ENCODE measurements at regions not wholly inside any gene's neighbourhood (a gene's known extent, or its start where the extent isn't known, plus 50 kb on each side); places are given as distances from the start of the nearest gene placed in this dataset.

DNA sequence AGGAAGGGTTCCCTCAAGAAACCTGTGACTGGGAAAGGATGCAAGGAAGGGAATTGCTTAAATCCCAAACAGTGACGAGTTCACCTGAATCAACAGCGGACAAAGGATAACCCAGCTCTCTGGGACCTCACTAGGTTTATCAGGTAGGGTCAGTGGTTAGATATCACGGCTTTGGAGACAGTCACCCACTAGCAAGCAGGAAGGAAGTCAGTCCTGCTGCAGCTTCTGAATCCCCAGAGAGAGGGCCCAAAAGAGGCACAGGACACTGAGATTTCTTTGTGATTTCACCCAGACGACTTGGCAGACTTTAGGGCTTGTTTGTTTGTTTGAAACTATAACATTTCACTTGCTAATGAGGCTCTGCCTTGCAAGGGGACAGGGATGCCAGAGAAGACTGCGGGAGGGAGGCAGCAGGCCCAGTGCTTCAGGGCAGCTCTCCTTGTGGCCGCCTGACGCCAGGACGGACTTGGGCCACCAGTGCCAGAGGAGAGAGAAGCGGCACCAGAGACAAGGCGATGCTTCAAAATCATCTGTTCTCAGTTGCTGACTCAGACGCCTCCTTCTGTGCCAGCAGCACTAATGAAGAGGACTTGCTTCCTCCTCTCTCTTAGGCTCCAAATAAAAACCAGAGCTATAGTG lies 275.6 kb upstream of the SLC30A5 start:
- H3K27me3 ChIP-seq (ENCODE audit: control insufficient read depth in 1 of 2, insufficient read depth in 2 of 2, low read length in 2 of 2): no peaks in the 10 kb centered on the region
- H3K4me1 ChIP-seq (ENCODE audit: control insufficient read depth in 2 of 2, insufficient read depth in 2 of 2, low read length in 1 of 2): no peaks in the 10 kb centered on the region
- no peaks in the 10 kb centered on the region for H3K36me3 ChIP-seq (ENCODE audit: control insufficient read depth in 2 of 2, insufficient read depth in 2 of 2, low read length in 1 of 2)
- H3K4me3 ChIP-seq (ENCODE audit: low read depth in 1 of 2, low read length in 2 of 2): no peak overlapping the region
- no peak overlapping the region for H3K27ac ChIP-seq (ENCODE audit: low read depth in 2 of 2, low read length in 1 of 2)
- WGBS, 2 donors: 76 to 78% methylated on average over 11 of the region's 11 CpGs
- H3K9me3 ChIP-seq (ENCODE audit: control insufficient read depth in 2 of 2, insufficient read depth in 1 of 2, low read depth in 1 of 2, low read length in 1 of 2): no peaks in the 10 kb centered on the region

DNA sequence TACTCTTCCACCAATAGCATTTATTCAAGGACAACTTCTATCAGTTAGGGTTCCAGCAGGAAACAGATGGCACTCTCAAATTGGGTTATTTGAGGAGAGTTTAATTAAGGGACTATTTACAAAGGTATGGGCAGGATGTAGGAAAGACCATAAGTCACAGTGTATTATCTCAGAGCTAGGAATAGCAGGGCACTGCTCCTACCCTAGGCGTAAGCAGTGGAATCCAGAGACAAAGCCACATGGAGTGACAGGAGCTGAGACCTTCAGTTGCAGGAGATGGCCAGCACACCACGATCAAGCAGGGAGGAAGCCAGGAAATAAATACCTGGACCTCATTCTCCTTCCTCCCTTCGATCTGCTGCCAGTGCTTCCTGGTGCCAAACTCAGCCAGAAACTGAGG lies 274.9 kb upstream of the SLC30A5 start:
- Histone ChIP-seq H3K9me3 (ENCODE audit: control insufficient read depth in 2 of 2, insufficient read depth in 1 of 2, low read depth in 1 of 2, low read length in 1 of 2) (no peaks in the 10 kb centered on the region), H3K4me3 (ENCODE audit: low read depth in 1 of 2, low read length in 2 of 2) (no peak overlapping the region), H3K4me1 (ENCODE audit: control insufficient read depth in 2 of 2, insufficient read depth in 2 of 2, low read length in 1 of 2) (no peaks in the 10 kb centered on the region), H3K27me3 (ENCODE audit: control insufficient read depth in 1 of 2, insufficient read depth in 2 of 2, low read length in 2 of 2) (no peaks in the 10 kb centered on the region), H3K27ac (ENCODE audit: low read depth in 2 of 2, low read length in 1 of 2) (no peak overlapping the region), H3K36me3 (ENCODE audit: control insufficient read depth in 2 of 2, insufficient read depth in 2 of 2, low read length in 1 of 2) (no peaks in the 10 kb centered on the region)
- 60 to 65% methylated on average over 3 of the region's 3 CpGs for WGBS, 2 donors

DNA sequence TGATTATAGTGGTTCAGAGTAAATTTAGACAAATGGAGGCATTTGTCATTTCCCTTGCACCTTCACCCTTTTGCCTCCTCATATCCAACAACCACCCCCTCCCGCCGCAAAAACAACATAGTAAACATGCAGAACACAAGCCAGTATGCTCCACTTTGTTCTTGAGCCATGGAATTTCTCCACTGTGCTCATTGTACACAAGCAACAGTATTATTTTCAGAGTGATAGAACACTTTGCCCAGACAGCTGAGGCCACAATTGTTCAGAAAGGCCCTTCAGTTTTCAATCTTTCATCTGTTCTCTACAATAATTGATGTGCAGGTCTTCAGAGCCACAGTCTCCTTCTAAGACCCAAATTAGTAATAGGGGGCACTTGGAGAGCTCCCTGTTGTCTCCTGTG lies 272.8 kb upstream of the SLC30A5 start:
- 95 to 96% methylated on average over 2 of the region's 2 CpGs for WGBS, 2 donors
- Histone ChIP-seq H3K4me3 (ENCODE audit: low read depth in 1 of 2, low read length in 2 of 2) (no peak overlapping the region), H3K27ac (ENCODE audit: low read depth in 2 of 2, low read length in 1 of 2) (no peak overlapping the region), H3K9me3 (ENCODE audit: control insufficient read depth in 2 of 2, insufficient read depth in 1 of 2, low read depth in 1 of 2, low read length in 1 of 2) (no peaks in the 10 kb centered on the region), H3K4me1 (ENCODE audit: control insufficient read depth in 2 of 2, insufficient read depth in 2 of 2, low read length in 1 of 2) (no peaks in the 10 kb centered on the region), H3K27me3 (ENCODE audit: control insufficient read depth in 1 of 2, insufficient read depth in 2 of 2, low read length in 2 of 2) (no peaks in the 10 kb centered on the region), H3K36me3 (ENCODE audit: control insufficient read depth in 2 of 2, insufficient read depth in 2 of 2, low read length in 1 of 2) (no peaks in the 10 kb centered on the region)

DNA sequence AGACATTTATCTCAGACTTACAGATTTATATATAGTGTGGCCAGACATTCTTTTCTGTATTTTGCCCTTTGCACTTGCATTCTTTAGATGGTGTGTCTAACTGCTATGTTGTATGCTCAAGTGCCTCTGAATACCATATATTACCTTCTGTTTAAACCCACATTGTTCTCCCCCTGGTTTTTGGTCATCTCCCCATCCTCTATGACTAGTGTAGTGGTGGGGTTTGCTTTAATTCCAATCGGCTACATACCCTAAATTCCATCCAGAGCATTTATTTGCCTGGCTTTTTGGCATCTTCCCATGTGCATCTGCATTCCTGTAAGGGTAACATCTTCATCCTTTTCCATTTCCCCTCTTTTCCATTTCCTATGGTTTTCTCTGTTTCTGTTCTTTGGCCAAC lies 271.0 kb upstream of the SLC30A5 start:
- Histone ChIP-seq H3K4me1 (ENCODE audit: control insufficient read depth in 2 of 2, insufficient read depth in 2 of 2, low read length in 1 of 2) (no peaks in the 10 kb centered on the region), H3K36me3 (ENCODE audit: control insufficient read depth in 2 of 2, insufficient read depth in 2 of 2, low read length in 1 of 2) (no peaks in the 10 kb centered on the region), H3K27me3 (ENCODE audit: control insufficient read depth in 1 of 2, insufficient read depth in 2 of 2, low read length in 2 of 2) (no peaks in the 10 kb centered on the region), H3K4me3 (ENCODE audit: low read depth in 1 of 2, low read length in 2 of 2) (no peak overlapping the region), H3K9me3 (ENCODE audit: control insufficient read depth in 2 of 2, insufficient read depth in 1 of 2, low read depth in 1 of 2, low read length in 1 of 2) (no peaks in the 10 kb centered on the region), H3K27ac (ENCODE audit: low read depth in 2 of 2, low read length in 1 of 2) (no peak overlapping the region)
- 67 to 71% methylated on average over 1 of the region's 1 CpG for WGBS, 2 donors

DNA sequence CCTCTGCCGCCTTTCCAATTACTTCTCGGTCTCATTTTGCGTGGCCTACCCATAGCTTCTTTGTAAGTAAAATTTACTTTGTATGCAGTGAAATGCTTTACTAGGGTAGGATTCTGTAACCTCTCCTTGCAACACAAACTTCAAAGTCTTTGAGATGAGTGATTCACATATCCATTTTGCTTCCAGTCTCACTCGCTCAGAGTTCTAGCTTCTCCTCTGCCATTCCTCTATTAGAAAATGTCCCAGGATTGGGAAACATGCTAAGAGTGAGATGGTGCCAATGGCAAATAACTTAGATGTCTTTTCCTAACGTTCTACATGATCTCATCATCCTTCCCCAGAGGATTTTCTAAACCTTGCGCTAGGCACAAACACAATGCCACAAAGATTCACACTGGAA lies 270.5 kb upstream of the SLC30A5 start:
- WGBS, 2 donors: 88 to 89% methylated on average over 6 of the region's 6 CpGs
- Histone ChIP-seq H3K27me3 (ENCODE audit: control insufficient read depth in 1 of 2, insufficient read depth in 2 of 2, low read length in 2 of 2) (no peaks in the 10 kb centered on the region), H3K9me3 (ENCODE audit: control insufficient read depth in 2 of 2, insufficient read depth in 1 of 2, low read depth in 1 of 2, low read length in 1 of 2) (no peaks in the 10 kb centered on the region), H3K4me1 (ENCODE audit: control insufficient read depth in 2 of 2, insufficient read depth in 2 of 2, low read length in 1 of 2) (no peaks in the 10 kb centered on the region), H3K27ac (ENCODE audit: low read depth in 2 of 2, low read length in 1 of 2) (no peak overlapping the region), H3K36me3 (ENCODE audit: control insufficient read depth in 2 of 2, insufficient read depth in 2 of 2, low read length in 1 of 2) (no peaks in the 10 kb centered on the region), H3K4me3 (ENCODE audit: low read depth in 1 of 2, low read length in 2 of 2) (no peak overlapping the region)

DNA sequence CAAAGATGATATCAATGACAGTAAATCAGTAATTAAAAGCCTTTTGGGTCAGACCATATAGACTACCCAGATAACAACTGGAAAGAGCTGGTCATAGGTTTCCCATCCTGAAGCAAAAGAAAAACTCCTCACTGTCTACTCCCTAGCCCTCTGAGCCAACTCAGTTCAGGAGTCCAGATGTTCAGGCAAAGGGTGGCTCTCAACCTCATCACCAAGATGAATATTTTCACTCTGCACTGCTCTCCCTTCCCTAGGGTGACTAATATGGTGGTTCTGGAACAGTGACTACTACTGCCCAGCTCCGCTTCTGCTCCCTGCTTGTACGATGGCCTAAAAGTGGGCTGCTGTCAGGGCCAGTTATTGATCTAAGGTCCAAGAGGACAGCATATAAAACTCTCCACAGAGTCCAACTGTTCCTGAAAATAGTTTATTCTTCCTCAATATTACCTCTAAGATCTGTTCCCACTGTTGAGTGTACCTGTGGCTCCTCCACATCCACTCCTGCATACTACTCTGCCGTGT lies 263.4 kb upstream of the SLC30A5 start:
- 93 to 94% methylated on average over 3 of the region's 3 CpGs for WGBS, 2 donors
- Histone ChIP-seq H3K9me3 (ENCODE audit: control insufficient read depth in 2 of 2, insufficient read depth in 1 of 2, low read depth in 1 of 2, low read length in 1 of 2) (no peaks in the 10 kb centered on the region), H3K4me3 (ENCODE audit: low read depth in 1 of 2, low read length in 2 of 2) (no peak overlapping the region), H3K4me1 (ENCODE audit: control insufficient read depth in 2 of 2, insufficient read depth in 2 of 2, low read length in 1 of 2) (no peaks in the 10 kb centered on the region), H3K36me3 (ENCODE audit: control insufficient read depth in 2 of 2, insufficient read depth in 2 of 2, low read length in 1 of 2) (no peaks in the 10 kb centered on the region), H3K27ac (ENCODE audit: low read depth in 2 of 2, low read length in 1 of 2) (no peak overlapping the region), H3K27me3 (ENCODE audit: control insufficient read depth in 1 of 2, insufficient read depth in 2 of 2, low read length in 2 of 2) (no peaks in the 10 kb centered on the region)

DNA sequence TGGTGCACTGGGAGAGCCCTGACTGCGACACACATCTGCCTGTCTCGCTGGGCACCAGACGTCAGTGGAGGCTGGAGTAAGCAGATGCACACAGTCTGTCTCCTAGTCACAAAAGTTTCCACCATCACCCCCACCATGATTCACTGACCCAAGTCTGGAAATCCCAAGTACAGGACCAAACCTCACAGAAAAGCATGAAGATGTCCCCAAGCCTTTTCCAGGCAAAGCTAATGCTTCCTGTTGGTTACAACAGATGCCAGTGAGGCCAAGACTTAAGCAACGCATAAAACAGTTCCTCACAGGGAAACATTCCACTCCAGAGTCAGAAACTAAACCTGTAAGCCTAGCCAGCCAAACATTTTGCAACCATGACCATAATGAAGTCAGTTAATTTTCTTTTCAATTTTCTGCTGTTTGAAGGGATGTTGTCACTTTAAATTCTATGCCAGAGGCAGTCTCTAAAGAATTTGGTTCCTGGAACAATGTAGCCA lies 259.3 kb upstream of the SLC30A5 start:
- Histone ChIP-seq H3K36me3 (ENCODE audit: control insufficient read depth in 2 of 2, insufficient read depth in 2 of 2, low read length in 1 of 2) (no peaks in the 10 kb centered on the region), H3K9me3 (ENCODE audit: control insufficient read depth in 2 of 2, insufficient read depth in 1 of 2, low read depth in 1 of 2, low read length in 1 of 2) (no peaks in the 10 kb centered on the region), H3K4me1 (ENCODE audit: control insufficient read depth in 2 of 2, insufficient read depth in 2 of 2, low read length in 1 of 2) (peaks cover 0 to 2% of the 10 kb centered on the region in 2 donors), H3K27me3 (ENCODE audit: control insufficient read depth in 1 of 2, insufficient read depth in 2 of 2, low read length in 2 of 2) (no peaks in the 10 kb centered on the region), H3K4me3 (ENCODE audit: low read depth in 1 of 2, low read length in 2 of 2) (no peak overlapping the region), H3K27ac (ENCODE audit: low read depth in 2 of 2, low read length in 1 of 2) (no peak overlapping the region)
- WGBS, 2 donors: 80 to 85% methylated on average over 4 of the region's 4 CpGs

DNA sequence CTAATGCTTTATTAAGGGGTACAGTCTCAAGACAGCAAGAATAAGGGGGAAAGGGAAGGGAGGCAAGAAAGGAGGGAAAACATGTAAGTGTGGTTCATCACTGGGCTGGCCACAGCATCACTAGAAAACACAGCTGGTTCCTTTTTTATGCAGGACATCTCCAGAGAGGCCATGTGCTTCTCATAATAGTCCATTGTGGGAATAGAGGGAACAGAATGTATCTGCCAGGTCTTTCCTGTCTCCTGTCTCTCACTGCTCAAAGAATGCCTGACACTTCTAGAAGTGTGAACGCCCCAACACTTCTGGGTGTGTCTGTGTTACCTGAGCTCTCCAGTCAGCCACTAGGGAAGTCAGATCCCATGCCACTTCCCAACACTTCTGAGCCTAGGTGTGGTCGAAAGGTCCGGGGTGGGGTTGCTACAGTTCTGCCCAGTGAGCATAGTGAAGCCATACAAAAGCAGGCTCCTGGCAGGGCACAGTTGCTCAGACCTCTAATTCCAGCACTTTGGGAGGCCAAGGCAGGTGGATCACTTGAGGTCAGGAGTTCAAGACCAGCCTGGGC lies 255.6 kb upstream of the SLC30A5 start:
- H3K36me3 ChIP-seq (ENCODE audit: control insufficient read depth in 2 of 2, insufficient read depth in 2 of 2, low read length in 1 of 2): no peaks in the 10 kb centered on the region
- peaks cover 0 to 2% of the 10 kb centered on the region in 2 donors for H3K4me1 ChIP-seq (ENCODE audit: control insufficient read depth in 2 of 2, insufficient read depth in 2 of 2, low read length in 1 of 2)
- H3K9me3 ChIP-seq (ENCODE audit: control insufficient read depth in 2 of 2, insufficient read depth in 1 of 2, low read depth in 1 of 2, low read length in 1 of 2): no peaks in the 10 kb centered on the region
- H3K27me3 ChIP-seq (ENCODE audit: control insufficient read depth in 1 of 2, insufficient read depth in 2 of 2, low read length in 2 of 2): no peaks in the 10 kb centered on the region
- no peak overlapping the region for H3K27ac ChIP-seq (ENCODE audit: low read depth in 2 of 2, low read length in 1 of 2)
- 70% methylated on average over 3 of the region's 3 CpGs for WGBS, 2 donors
- no peak overlapping the region for H3K4me3 ChIP-seq (ENCODE audit: low read depth in 1 of 2, low read length in 2 of 2)

DNA sequence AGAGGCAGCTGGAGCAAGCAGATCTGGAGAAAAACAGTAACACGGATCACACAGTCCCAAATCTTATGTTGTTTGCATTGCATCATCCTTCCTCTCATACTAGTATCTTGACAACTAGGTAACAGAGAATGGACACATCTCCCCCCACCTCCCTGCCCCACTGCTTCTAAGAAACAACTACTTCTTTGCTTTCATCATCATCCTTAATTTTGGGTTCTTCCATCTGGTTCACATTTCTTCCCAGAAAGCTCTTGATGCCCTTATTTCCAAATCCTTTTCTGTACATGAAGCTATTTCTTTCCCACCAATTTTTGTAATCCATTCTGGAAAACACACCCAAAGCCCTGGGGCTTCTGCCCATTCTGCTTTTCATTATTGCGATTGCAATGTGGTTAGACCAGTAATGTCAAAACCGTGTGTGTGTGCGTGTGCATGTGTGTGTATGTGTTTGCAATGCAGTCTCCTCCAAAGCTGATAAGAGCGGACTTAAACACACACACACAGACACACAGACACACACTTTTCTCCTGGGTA lies 254.7 kb upstream of the SLC30A5 start:
- no peaks in the 10 kb centered on the region for H3K27me3 ChIP-seq (ENCODE audit: control insufficient read depth in 1 of 2, insufficient read depth in 2 of 2, low read length in 2 of 2)
- peak overlapping the region in 1 of 2 donors; percentile 17 for H3K27ac ChIP-seq (ENCODE audit: low read depth in 2 of 2, low read length in 1 of 2)
- H3K4me1 ChIP-seq (ENCODE audit: control insufficient read depth in 2 of 2, insufficient read depth in 2 of 2, low read length in 1 of 2): peaks cover 0 to 2% of the 10 kb centered on the region in 2 donors
- H3K36me3 ChIP-seq (ENCODE audit: control insufficient read depth in 2 of 2, insufficient read depth in 2 of 2, low read length in 1 of 2): no peaks in the 10 kb centered on the region
- 43 to 45% methylated on average over 5 of the region's 5 CpGs for WGBS, 2 donors
- H3K9me3 ChIP-seq (ENCODE audit: control insufficient read depth in 2 of 2, insufficient read depth in 1 of 2, low read depth in 1 of 2, low read length in 1 of 2): no peaks in the 10 kb centered on the region
- H3K4me3 ChIP-seq (ENCODE audit: low read depth in 1 of 2, low read length in 2 of 2): no peak overlapping the region

All from esophagus (tissue), 2 donors.